SK-N-SH (cell line): ENCODE measurements at regions not wholly inside any gene's neighbourhood (a gene's known extent, or its start where the extent isn't known, plus 50 kb on each side); places are given as distances from the start of the nearest gene placed in this dataset.

Experiments used
- GABPA ChIP-seq: IDR thresholded peaks from 2 replicates; pipeline ENCODE4 v1.4.0; 2012; ENCODE audit warnings: low read depth, mild to moderate bottlenecking
- MEF2A ChIP-seq: IDR thresholded peaks from 2 replicates; pipeline ENCODE4 v1.4.0; 2012; ENCODE audit warnings: low read depth, borderline replicate concordance
- NFIC ChIP-seq: IDR thresholded peaks from 2 replicates; pipeline ENCODE4 v1.4.0; 2012; ENCODE audit warnings: borderline replicate concordance
- RCOR1 ChIP-seq: fragments of 150-350 bp; IDR thresholded peaks from 2 replicates; pipeline ENCODE4 v1.6.1; 2017; ENCODE audit warnings: antibody characterized with exemption, low read length
- RXRA ChIP-seq: IDR thresholded peaks from 2 replicates; pipeline ENCODE4 v1.4.0; 2012; ENCODE audit warnings: low read depth, mild to moderate bottlenecking, borderline replicate concordance
- SIN3A ChIP-seq: IDR thresholded peaks from 2 replicates; pipeline ENCODE4 v1.6.1; 2012; ENCODE audit warnings: low read depth, mild to moderate bottlenecking, low read length, moderate library complexity, borderline replicate concordance
- SMC3 ChIP-seq: IDR thresholded peaks from 2 replicates; pipeline ENCODE4 v1.6.1; 2012; ENCODE audit warnings: low read depth, low read length, improper control_type of control experiment
- YY1 ChIP-seq: IDR thresholded peaks from 2 replicates; pipeline ENCODE4 v1.4.0; 2012; ENCODE audit warnings: low read depth, mild to moderate bottlenecking
- TF ChIP-seq, protein P1 (sequence below): fragments of 200-600 bp; sonication (generic); IDR thresholded peaks from 2 replicates; pipeline ENCODE4 v1.6.1; 2017; ENCODE audit warnings: antibody characterized with exemption, mild to moderate bottlenecking, moderate library complexity
- TF ChIP-seq, protein P2 (sequence below): fragments of 150-350 bp; IDR thresholded peaks from 2 replicates; pipeline ENCODE4 v1.6.1; 2016; ENCODE audit warnings: mild to moderate bottlenecking, low read depth, low read length
- TF ChIP-seq, protein P3 (sequence below): IDR thresholded peaks from 2 replicates; pipeline ENCODE4 v1.6.1; 2012; ENCODE audit warnings: mild to moderate bottlenecking, low read depth, low read length, moderate library complexity
- TF ChIP-seq, protein P4 (sequence below): IDR thresholded peaks from 2 replicates; pipeline ENCODE4 v1.4.0; 2012; ENCODE audit warnings: low read depth

DNA sequence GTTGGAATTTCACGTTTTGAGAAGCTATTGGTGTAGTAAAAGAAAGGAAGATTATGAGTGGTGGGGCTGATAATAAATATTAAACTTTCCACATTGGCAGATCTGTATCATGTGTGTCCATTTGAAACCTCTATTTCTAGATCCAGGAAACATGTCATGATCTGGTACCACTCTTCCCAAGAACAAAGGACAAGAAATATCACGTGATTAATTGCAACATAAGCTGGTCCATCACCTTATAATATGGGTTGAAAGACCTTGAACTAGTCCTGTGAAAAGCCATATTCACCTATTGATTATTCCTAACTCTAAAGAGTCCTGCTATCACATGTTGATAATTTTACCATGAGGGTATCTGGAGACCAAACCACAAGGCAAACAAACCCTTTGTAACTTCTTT is 335.3 kb upstream of the SMIM21 start:
- TF ChIP-seq, protein P1, sequence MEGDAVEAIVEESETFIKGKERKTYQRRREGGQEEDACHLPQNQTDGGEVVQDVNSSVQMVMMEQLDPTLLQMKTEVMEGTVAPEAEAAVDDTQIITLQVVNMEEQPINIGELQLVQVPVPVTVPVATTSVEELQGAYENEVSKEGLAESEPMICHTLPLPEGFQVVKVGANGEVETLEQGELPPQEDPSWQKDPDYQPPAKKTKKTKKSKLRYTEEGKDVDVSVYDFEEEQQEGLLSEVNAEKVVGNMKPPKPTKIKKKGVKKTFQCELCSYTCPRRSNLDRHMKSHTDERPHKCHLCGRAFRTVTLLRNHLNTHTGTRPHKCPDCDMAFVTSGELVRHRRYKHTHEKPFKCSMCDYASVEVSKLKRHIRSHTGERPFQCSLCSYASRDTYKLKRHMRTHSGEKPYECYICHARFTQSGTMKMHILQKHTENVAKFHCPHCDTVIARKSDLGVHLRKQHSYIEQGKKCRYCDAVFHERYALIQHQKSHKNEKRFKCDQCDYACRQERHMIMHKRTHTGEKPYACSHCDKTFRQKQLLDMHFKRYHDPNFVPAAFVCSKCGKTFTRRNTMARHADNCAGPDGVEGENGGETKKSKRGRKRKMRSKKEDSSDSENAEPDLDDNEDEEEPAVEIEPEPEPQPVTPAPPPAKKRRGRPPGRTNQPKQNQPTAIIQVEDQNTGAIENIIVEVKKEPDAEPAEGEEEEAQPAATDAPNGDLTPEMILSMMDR = no peak
- TF ChIP-seq NFIC (no peak), SIN3A (no peak), YY1 (no peak), MEF2A (no peak), SMC3 (no peak), GABPA (no peak), RXRA (no peak), RCOR1 (no peak)
- TF ChIP-seq, protein P2, sequence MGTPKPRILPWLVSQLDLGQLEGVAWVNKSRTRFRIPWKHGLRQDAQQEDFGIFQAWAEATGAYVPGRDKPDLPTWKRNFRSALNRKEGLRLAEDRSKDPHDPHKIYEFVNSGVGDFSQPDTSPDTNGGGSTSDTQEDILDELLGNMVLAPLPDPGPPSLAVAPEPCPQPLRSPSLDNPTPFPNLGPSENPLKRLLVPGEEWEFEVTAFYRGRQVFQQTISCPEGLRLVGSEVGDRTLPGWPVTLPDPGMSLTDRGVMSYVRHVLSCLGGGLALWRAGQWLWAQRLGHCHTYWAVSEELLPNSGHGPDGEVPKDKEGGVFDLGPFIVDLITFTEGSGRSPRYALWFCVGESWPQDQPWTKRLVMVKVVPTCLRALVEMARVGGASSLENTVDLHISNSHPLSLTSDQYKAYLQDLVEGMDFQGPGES = no peak
- TF ChIP-seq, protein P3, sequence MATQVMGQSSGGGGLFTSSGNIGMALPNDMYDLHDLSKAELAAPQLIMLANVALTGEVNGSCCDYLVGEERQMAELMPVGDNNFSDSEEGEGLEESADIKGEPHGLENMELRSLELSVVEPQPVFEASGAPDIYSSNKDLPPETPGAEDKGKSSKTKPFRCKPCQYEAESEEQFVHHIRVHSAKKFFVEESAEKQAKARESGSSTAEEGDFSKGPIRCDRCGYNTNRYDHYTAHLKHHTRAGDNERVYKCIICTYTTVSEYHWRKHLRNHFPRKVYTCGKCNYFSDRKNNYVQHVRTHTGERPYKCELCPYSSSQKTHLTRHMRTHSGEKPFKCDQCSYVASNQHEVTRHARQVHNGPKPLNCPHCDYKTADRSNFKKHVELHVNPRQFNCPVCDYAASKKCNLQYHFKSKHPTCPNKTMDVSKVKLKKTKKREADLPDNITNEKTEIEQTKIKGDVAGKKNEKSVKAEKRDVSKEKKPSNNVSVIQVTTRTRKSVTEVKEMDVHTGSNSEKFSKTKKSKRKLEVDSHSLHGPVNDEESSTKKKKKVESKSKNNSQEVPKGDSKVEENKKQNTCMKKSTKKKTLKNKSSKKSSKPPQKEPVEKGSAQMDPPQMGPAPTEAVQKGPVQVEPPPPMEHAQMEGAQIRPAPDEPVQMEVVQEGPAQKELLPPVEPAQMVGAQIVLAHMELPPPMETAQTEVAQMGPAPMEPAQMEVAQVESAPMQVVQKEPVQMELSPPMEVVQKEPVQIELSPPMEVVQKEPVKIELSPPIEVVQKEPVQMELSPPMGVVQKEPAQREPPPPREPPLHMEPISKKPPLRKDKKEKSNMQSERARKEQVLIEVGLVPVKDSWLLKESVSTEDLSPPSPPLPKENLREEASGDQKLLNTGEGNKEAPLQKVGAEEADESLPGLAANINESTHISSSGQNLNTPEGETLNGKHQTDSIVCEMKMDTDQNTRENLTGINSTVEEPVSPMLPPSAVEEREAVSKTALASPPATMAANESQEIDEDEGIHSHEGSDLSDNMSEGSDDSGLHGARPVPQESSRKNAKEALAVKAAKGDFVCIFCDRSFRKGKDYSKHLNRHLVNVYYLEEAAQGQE = no peak
- TF ChIP-seq, protein P4, sequence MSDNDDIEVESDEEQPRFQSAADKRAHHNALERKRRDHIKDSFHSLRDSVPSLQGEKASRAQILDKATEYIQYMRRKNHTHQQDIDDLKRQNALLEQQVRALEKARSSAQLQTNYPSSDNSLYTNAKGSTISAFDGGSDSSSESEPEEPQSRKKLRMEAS = no peak
